Astrocyte of the hippocampus (primary cell): ENCODE measurements at regions not wholly inside any gene's neighbourhood (a gene's known extent, or its start where the extent isn't known, plus 50 kb on each side); places are given as distances from the start of the nearest gene placed in this dataset.
"Not testable (repeated sequence)": the region's sequence is repeated elsewhere in the genome, so short reads cannot be mapped to it uniquely, and the experiment has no call there.

Source experiments
- DNase-seq: peaks from one replicate; pipeline ENCODE4 v3.0.0; 2011; ENCODE audit warnings: low read depth, low spot score

GRCh38 chr3:20258371-20258770, 72.4 kb upstream of the SGO1 start:
- DNase-seq = peak; percentile 55

GRCh38 chr3:20256144-20256543, 70.1 kb upstream of the SGO1 start:
- peak; percentile 39 for DNase-seq

- no peak for DNase-seq
Observed at GRCh38 chr3:20254268-20255117, 68.5 kb upstream of the SGO1 start.

GRCh38 chr3:20250786-20251185, 64.8 kb upstream of the SGO1 start:
- peak; percentile 13 for DNase-seq

- DNase-seq = no peak
Observed at GRCh38 chr3:20250314-20250713, 64.3 kb upstream of the SGO1 start.

GRCh38 chr3:20246662-20247061, 60.7 kb upstream of the SGO1 start:
- no peak for DNase-seq

GRCh38 chr3:20245781-20246180, 59.8 kb upstream of the SGO1 start:
- no peak for DNase-seq

- no peak for DNase-seq
Observed at GRCh38 chr3:20240154-20240883, 54.3 kb upstream of the SGO1 start.

- not testable (repeated sequence) for DNase-seq
Observed at GRCh38 chr3:20238199-20238598, 52.2 kb upstream of the SGO1 start.

- no peak for DNase-seq
Observed at GRCh38 chr3:20236603-20237002, 50.6 kb upstream of the SGO1 start.
